ENCODE measurements at regions not wholly inside any gene's neighbourhood (a gene's known extent, or its start where the extent isn't known, plus 50 kb on each side); places are given as distances from the start of the nearest gene placed in this dataset.

GRCh38 chr2:240322231-240322955, 113.1 kb upstream of the GPC1 start:
- TF ChIP-seq, protein P1, sequence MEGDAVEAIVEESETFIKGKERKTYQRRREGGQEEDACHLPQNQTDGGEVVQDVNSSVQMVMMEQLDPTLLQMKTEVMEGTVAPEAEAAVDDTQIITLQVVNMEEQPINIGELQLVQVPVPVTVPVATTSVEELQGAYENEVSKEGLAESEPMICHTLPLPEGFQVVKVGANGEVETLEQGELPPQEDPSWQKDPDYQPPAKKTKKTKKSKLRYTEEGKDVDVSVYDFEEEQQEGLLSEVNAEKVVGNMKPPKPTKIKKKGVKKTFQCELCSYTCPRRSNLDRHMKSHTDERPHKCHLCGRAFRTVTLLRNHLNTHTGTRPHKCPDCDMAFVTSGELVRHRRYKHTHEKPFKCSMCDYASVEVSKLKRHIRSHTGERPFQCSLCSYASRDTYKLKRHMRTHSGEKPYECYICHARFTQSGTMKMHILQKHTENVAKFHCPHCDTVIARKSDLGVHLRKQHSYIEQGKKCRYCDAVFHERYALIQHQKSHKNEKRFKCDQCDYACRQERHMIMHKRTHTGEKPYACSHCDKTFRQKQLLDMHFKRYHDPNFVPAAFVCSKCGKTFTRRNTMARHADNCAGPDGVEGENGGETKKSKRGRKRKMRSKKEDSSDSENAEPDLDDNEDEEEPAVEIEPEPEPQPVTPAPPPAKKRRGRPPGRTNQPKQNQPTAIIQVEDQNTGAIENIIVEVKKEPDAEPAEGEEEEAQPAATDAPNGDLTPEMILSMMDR (conservative IDR thresholded peaks at IDR 0.05 in 1 of 2, IDR thresholded peaks at IDR 0.05 in 1 of 2; ENCODE audit: low read depth in 1 of 2, low read length in 2 of 2), result no peak
- no peak for TF ChIP-seq EZH2 (IDR thresholded peaks at IDR 0.05; ENCODE audit: low read length, missing control alignments)
